Adrenal gland (tissue), 5 donors: ENCODE measurements at regions not wholly inside any gene's neighbourhood (a gene's known extent, or its start where the extent isn't known, plus 50 kb on each side); places are given as distances from the start of the nearest gene placed in this dataset.

Source experiments
- POLR2A ChIP-seq, 2 donors: fragments of 450-650 bp; IDR thresholded peaks; one replicate each; pipeline ENCODE4 v1.6.1; 2017; ENCODE audit warnings: antibody characterized with exemption in 2 of 2, mild to moderate bottlenecking in 2 of 2, moderate library complexity in 1 of 2
- TF ChIP-seq, protein P1 (sequence below), 6 experiments: fragments of 450-650 bp in 4 of 6; fragments of 200-600 bp in 2 of 6; sonication (generic) in 1 of 6; IDR thresholded peaks; 1 replicate in 5 of 6; 2 replicates in 1 of 6; pipeline versions ENCODE4 v1.5.1 to v1.8.0; 2016 to 2021; ENCODE audit warnings: antibody characterized with exemption in 6 of 6, mild to moderate bottlenecking in 2 of 6, moderate library complexity in 1 of 6
- donor health status: DM: no; HTN: no; CAD: no.

DNA sequence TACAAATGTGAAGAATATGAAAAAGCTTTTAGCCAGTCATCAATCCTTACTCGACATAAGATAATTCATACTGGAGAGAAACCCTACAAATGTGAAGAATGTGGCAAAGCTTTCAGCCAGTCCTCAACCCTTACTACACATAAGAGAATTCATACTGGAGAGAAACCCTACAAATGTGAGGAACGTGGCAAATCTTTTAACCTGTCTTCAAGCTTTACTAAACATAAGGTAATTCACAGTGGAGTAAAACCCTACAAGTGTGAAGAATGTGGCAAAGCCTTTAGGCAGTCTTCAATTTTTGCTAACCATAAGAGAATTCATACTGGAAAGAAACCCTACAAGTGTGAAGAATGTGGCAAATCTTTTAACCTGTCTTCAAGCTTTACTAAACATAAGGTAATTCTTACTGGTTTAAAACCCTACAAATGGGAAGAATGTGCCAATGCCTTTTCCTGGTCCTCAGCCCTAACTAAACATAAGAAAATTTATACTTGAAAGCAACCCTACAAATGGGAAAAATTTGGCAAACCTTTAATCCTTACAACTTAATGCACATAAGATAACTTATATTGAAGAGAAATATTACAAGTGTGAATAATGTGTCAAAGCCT is 74.1 kb upstream of the ZNF681 start:
- TF ChIP-seq, protein P1, sequence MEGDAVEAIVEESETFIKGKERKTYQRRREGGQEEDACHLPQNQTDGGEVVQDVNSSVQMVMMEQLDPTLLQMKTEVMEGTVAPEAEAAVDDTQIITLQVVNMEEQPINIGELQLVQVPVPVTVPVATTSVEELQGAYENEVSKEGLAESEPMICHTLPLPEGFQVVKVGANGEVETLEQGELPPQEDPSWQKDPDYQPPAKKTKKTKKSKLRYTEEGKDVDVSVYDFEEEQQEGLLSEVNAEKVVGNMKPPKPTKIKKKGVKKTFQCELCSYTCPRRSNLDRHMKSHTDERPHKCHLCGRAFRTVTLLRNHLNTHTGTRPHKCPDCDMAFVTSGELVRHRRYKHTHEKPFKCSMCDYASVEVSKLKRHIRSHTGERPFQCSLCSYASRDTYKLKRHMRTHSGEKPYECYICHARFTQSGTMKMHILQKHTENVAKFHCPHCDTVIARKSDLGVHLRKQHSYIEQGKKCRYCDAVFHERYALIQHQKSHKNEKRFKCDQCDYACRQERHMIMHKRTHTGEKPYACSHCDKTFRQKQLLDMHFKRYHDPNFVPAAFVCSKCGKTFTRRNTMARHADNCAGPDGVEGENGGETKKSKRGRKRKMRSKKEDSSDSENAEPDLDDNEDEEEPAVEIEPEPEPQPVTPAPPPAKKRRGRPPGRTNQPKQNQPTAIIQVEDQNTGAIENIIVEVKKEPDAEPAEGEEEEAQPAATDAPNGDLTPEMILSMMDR (IDR thresholded peaks at IDR 0.05): no peak
- no peak for TF ChIP-seq POLR2A (IDR thresholded peaks at IDR 0.05)
